H1 (cell line): ENCODE measurements at regions not wholly inside any gene's neighbourhood (a gene's known extent, or its start where the extent isn't known, plus 50 kb on each side); places are given as distances from the start of the nearest gene placed in this dataset.

Experiments used
- CTCF ChIA-PET: fragments of 300-600 bp; sonication (Branson Sonifier 250); formaldehyde crosslinking; loops from one replicate; lab custom pipeline; 2021; ENCODE audit not compliant: partially characterized antibody; lab: Charles Lee
- POLR2A ChIA-PET: fragments of 300-600 bp; sonication (Branson Sonifier 250); formaldehyde crosslinking; loops from one replicate; lab custom pipeline; 2021; ENCODE audit warnings: inconsistent platforms; ENCODE audit not compliant: partially characterized antibody; lab: Charles Lee
- DNase-seq, 2 experiments: peaks; one replicate each; pipeline versions ENCODE4 v3.0.0 to v3.0.0-alpha.2; 2010 to 2022; ENCODE audit warnings: low spot score in 2 of 2, low read depth in 1 of 2, mixed read lengths in 1 of 2
- FAIRE-seq: peaks from 2 replicates; lab custom pipeline; 2011; peaks lifted over from hg19 to GRCh38; lab: Jason Lieb, UNC
- H2AFZ ChIP-seq: 2 replicates; pipeline ENCODE4 v1.8.1; 2012; ENCODE audit warnings: low read length, inconsistent platforms
- H2AK5ac ChIP-seq: 2 replicates; pipeline ENCODE4 v1.6.1; 2013; ENCODE audit warnings: low read depth, low read length
- H2BK120ac ChIP-seq: replicated peaks from 2 replicates; pipeline ENCODE3; 2013; ENCODE audit warnings: low read depth, low read length, inconsistent platforms
- H2BK12ac ChIP-seq: 2 replicates; pipeline ENCODE4 v1.6.1; 2013; ENCODE audit warnings: low read depth, low read length
- H2BK15ac ChIP-seq: 2 replicates; pipeline ENCODE4 v1.6.1; 2013; ENCODE audit warnings: low read length
- H2BK20ac ChIP-seq: 2 replicates; pipeline ENCODE4 v1.6.1; 2013; ENCODE audit warnings: low read length
- H2BK5ac ChIP-seq: 2 replicates; pipeline ENCODE4 v1.6.1; 2013; ENCODE audit warnings: low read depth, low read length
- H3K14ac ChIP-seq: 2 replicates; pipeline ENCODE4 v1.6.1; 2013; ENCODE audit warnings: inconsistent platforms; ENCODE audit not compliant: insufficient read length
- H3K18ac ChIP-seq: 2 replicates; pipeline ENCODE4 v1.6.1; 2013; ENCODE audit warnings: low read length; ENCODE audit errors: extremely low read depth
- H3K23ac ChIP-seq: 2 replicates; pipeline ENCODE4 v1.6.1; 2013; ENCODE audit warnings: inconsistent platforms; ENCODE audit not compliant: insufficient read length
- H3K23me2 ChIP-seq: 2 replicates; pipeline ENCODE4 v1.6.1; 2013; ENCODE audit warnings: low read depth, low read length
- H3K27ac ChIP-seq: 2 replicates; pipeline ENCODE4 v1.6.1; 2011; ENCODE audit warnings: low read depth, low read length, inconsistent platforms
- H3K27me3 ChIP-seq, 4 experiments: replicated peaks in 1 of 4; 1 replicate in 1 of 4; 2 replicates in 3 of 4; pipeline versions ENCODE4 v1.6.1 to v1.8.1; 2011 to 2013; ENCODE audit warnings: low read length in 3 of 4, mild to moderate bottlenecking in 3 of 4, inconsistent platforms in 2 of 4, mixed read lengths in 2 of 4, moderate library complexity in 1 of 4; ENCODE audit not compliant: control insufficient read depth in 3 of 4, insufficient read depth in 3 of 4; ENCODE audit errors: extremely low read depth in 1 of 4
- H3K36me3 ChIP-seq, 4 experiments: 2 replicates each; pipeline versions ENCODE4 v1.6.1 to v1.8.1; 2011 to 2013; ENCODE audit warnings: mild to moderate bottlenecking in 4 of 4, low read length in 3 of 4, moderate library complexity in 2 of 4, control low read depth in 1 of 4, inconsistent platforms in 1 of 4; ENCODE audit not compliant: insufficient read depth in 4 of 4, control insufficient read depth in 2 of 4
- H3K4ac ChIP-seq: replicated peaks from 2 replicates; pipeline ENCODE3; 2013; ENCODE audit warnings: low read length, low read depth, mixed read lengths, inconsistent platforms; ENCODE audit not compliant: insufficient read length
- H3K4me1 ChIP-seq, 4 experiments: replicated peaks in 1 of 4; 1 replicate in 1 of 4; 2 replicates in 3 of 4; pipeline versions ENCODE4 v1.6.1 to v1.8.1; 2011 to 2013; ENCODE audit warnings: low read length in 3 of 4, inconsistent platforms in 2 of 4, mixed read lengths in 1 of 4; ENCODE audit not compliant: insufficient read depth in 4 of 4, control insufficient read depth in 3 of 4
- H3K4me2 ChIP-seq, 2 experiments: 2 replicates each; pipeline versions ENCODE4 v1.6.1 to v1.8.1; 2011 to 2013; ENCODE audit warnings: low read depth in 2 of 2, low read length in 2 of 2, control low read depth in 1 of 2, inconsistent platforms in 1 of 2, mild to moderate bottlenecking in 1 of 2; ENCODE audit not compliant: insufficient read depth in 1 of 2
- H3K4me3 ChIP-seq, 4 experiments: fragments of 200-600, 300-600 bp in 1 of 4; sonication (generic), shearing (Covaris generic), sonication (Bioruptor Twin) in 1 of 4; 2 replicates each; pipeline versions ENCODE4 v1.5.1 to v1.8.1; 2011 to 2016; ENCODE audit warnings: low read length in 4 of 4, low read depth in 3 of 4, control low read depth in 2 of 4, inconsistent platforms in 2 of 4, mild to moderate bottlenecking in 2 of 4, mixed read lengths in 1 of 4, moderate library complexity in 1 of 4; ENCODE audit not compliant: insufficient read depth in 2 of 4; ENCODE audit errors: extremely low read depth in 1 of 4
- H3K56ac ChIP-seq: replicated peaks from 2 replicates; pipeline ENCODE3; 2013; ENCODE audit warnings: low read depth, mild to moderate bottlenecking, mixed read lengths, low read length, inconsistent platforms; ENCODE audit not compliant: insufficient read length
- H3K79me1 ChIP-seq: 2 replicates; pipeline ENCODE4 v1.6.1; 2013; ENCODE audit warnings: low read depth, low read length, control low read depth
- H3K79me2 ChIP-seq, 2 experiments: 2 replicates each; pipeline versions ENCODE4 v1.6.1 to v1.8.1; 2012 to 2013; ENCODE audit warnings: low read length in 2 of 2, mild to moderate bottlenecking in 2 of 2, inconsistent platforms in 1 of 2; ENCODE audit not compliant: insufficient read depth in 2 of 2, control insufficient read depth in 1 of 2
- H3K9ac ChIP-seq, 4 experiments: replicated peaks in 1 of 4; 1 replicate in 1 of 4; 2 replicates in 3 of 4; pipeline versions ENCODE4 v1.6.1 to v1.8.1; 2011 to 2013; ENCODE audit warnings: low read depth in 3 of 4, low read length in 3 of 4, control low read depth in 2 of 4, mild to moderate bottlenecking in 2 of 4, moderate library complexity in 2 of 4, inconsistent platforms in 1 of 4; ENCODE audit errors: extremely low read depth in 1 of 4
- H3K9me3 ChIP-seq, 2 experiments: 2 replicates each; pipeline versions ENCODE4 v1.6.1 to v1.8.1; 2012 to 2013; ENCODE audit warnings: mild to moderate bottlenecking in 2 of 2, moderate library complexity in 2 of 2, control low read depth in 1 of 2, inconsistent platforms in 1 of 2, low read depth in 1 of 2, low read length in 1 of 2, mixed read lengths in 1 of 2; ENCODE audit not compliant: insufficient read depth in 2 of 2
- H4K20me1 ChIP-seq, 2 experiments: replicated peaks in 1 of 2; 2 replicates each; pipeline versions ENCODE3 to v1.8.1; 2011 to 2013; ENCODE audit warnings: inconsistent platforms in 2 of 2, low read length in 2 of 2, mild to moderate bottlenecking in 1 of 2; ENCODE audit not compliant: insufficient read depth in 2 of 2, control insufficient read depth in 1 of 2
- H4K5ac ChIP-seq: 2 replicates; pipeline ENCODE4 v1.6.1; 2013; ENCODE audit warnings: low read length, low read depth, mixed read lengths, inconsistent platforms; ENCODE audit not compliant: insufficient read length
- H4K8ac ChIP-seq: 2 replicates; pipeline ENCODE4 v1.8.0; 2013; ENCODE audit warnings: mild to moderate bottlenecking, moderate library complexity, low read length, inconsistent platforms; ENCODE audit not compliant: insufficient read depth; ENCODE audit errors: extremely low read depth
- H4K91ac ChIP-seq: replicated peaks from 2 replicates; pipeline ENCODE3; 2013; ENCODE audit warnings: low read length, mixed read lengths, inconsistent platforms; ENCODE audit not compliant: insufficient read length
- BCL11A ChIP-seq, 2 experiments: IDR thresholded peaks; one replicate each; pipeline ENCODE4 v1.6.1; 2011; ENCODE audit warnings: low read depth in 2 of 2, low read length in 2 of 2, mild to moderate bottlenecking in 2 of 2
- BRCA1 ChIP-seq: IDR thresholded peaks from 2 replicates; pipeline ENCODE4 v1.6.1; 2012; ENCODE audit warnings: low read depth, low read length, improper control_type of control experiment
- CHD1 ChIP-seq: IDR thresholded peaks from 2 replicates; pipeline ENCODE4 v1.6.1; 2012; ENCODE audit warnings: low read depth, low read length, improper control_type of control experiment
- EGR1 ChIP-seq: IDR thresholded peaks from 2 replicates; pipeline ENCODE4 v1.6.1; 2011; ENCODE audit warnings: low read depth, low read length, borderline replicate concordance
- EP300 ChIP-seq, 2 experiments: IDR thresholded peaks; 1 replicate in 1 of 2; 2 replicates in 1 of 2; pipeline ENCODE4 v1.6.1; 2011 to 2012; ENCODE audit warnings: low read depth in 2 of 2, low read length in 2 of 2, mild to moderate bottlenecking in 2 of 2, borderline replicate concordance in 1 of 2, inconsistent platforms in 1 of 2, moderate library complexity in 1 of 2
- GABPA ChIP-seq: IDR thresholded peaks from 2 replicates; pipeline ENCODE4 v1.6.1; 2011; ENCODE audit warnings: mild to moderate bottlenecking, low read length, moderate library complexity, borderline replicate concordance; ENCODE audit not compliant: insufficient read depth
- HDAC2 ChIP-seq, 2 experiments: fragments of 300-600 bp in 1 of 2; sonication (generic) in 1 of 2; IDR thresholded peaks; 2 replicates each; pipeline ENCODE4 v1.6.1; 2011 to 2012; ENCODE audit warnings: low read depth in 2 of 2, low read length in 2 of 2, mild to moderate bottlenecking in 2 of 2, moderate library complexity in 2 of 2, borderline replicate concordance in 1 of 2, inconsistent platforms in 1 of 2
- RFX5 ChIP-seq: IDR thresholded peaks from 2 replicates; pipeline ENCODE4 v1.6.1; 2011; ENCODE audit warnings: low read depth, low read length, improper control_type of control experiment, borderline replicate concordance
- SP2 ChIP-seq: IDR thresholded peaks from 2 replicates; pipeline ENCODE4 v1.6.1; 2012; ENCODE audit warnings: mild to moderate bottlenecking, low read length, inconsistent platforms
- SP4 ChIP-seq: IDR thresholded peaks from 2 replicates; pipeline ENCODE4 v1.6.1; 2012; ENCODE audit warnings: low read length, inconsistent platforms
- TEAD4 ChIP-seq: IDR thresholded peaks from 2 replicates; pipeline ENCODE4 v1.6.1; 2012; ENCODE audit warnings: low read depth, low read length, inconsistent platforms, mixed read lengths
- WGBS, 2 experiments: shearing (Covaris generic) in 1 of 2; methylation state at CpG; one replicate each; pipeline versions ENCODE4 v1.1.6 to v1.1.7; 2013 to 2015; ENCODE audit warnings: low lambda C conversion rate in 2 of 2, mixed read lengths in 2 of 2, inconsistent platforms in 1 of 2, low coverage in 1 of 2, missing lambda C conversion rate in 1 of 2; ENCODE audit not compliant: insufficient replicate concordance in 2 of 2, insufficient coverage in 1 of 2, insufficient read length in 1 of 2; ENCODE audit errors: extremely low coverage in 1 of 2, missing lambda C conversion rate in 1 of 2; 5-methylcytosine and 5-hydroxymethylcytosine counted together
- TF ChIP-seq, protein P1 (sequence below): IDR thresholded peaks from 2 replicates; pipeline ENCODE4 v1.6.1; 2012; ENCODE audit warnings: inconsistent platforms
- TF ChIP-seq, protein P2 (sequence below): IDR thresholded peaks from 2 replicates; pipeline ENCODE4 v1.6.1; 2012; ENCODE audit warnings: low read length, inconsistent platforms

DNA sequence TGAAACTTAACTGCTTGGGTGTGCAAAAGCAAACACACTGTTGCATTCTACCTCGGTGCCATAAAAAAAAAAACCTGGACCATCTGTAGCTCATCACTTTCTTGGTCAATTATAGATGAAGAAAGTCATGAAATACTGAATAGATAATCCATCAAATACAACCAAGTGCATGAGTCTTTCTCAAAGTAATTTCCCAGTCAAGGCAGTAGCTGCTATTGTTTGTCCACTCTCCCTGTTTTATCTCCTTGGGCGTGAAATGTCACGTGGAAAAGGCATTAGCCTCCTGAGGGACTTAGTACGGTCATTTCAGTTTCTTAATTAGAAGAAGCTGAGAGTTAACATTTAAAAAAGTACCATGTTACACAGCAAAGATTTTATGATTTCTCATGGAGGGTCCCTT lies 1697.9 kb downstream of the PCDH9 start:
- Histone ChIP-seq H4K8ac (no peak overlapping the region), H3K14ac (no peak overlapping the region), H3K79me1 (no peaks in the 10 kb centered on the region), H3K18ac (no peak overlapping the region), H2AFZ (no peak overlapping the region), H3K27me3 (no peaks in the 10 kb centered on the region), H3K23me2 (no peaks in the 10 kb centered on the region), H4K5ac (no peak overlapping the region), H3K9me3 (no peaks in the 10 kb centered on the region), H3K4ac (no peak overlapping the region), H2BK5ac (no peak overlapping the region), H2BK20ac (no peak overlapping the region), H3K4me1 (no peaks in the 10 kb centered on the region), H2BK120ac (no peak overlapping the region), H4K91ac (no peak overlapping the region), H3K4me2 (no peak overlapping the region), H3K27ac (no peak overlapping the region), H2BK15ac (no peak overlapping the region), H2BK12ac (no peak overlapping the region), H3K9ac (no peak overlapping the region), H3K36me3 (no peaks in the 10 kb centered on the region), H3K4me3 (no peak overlapping the region), H3K56ac (no peak overlapping the region), H3K79me2 (no peaks in the 10 kb centered on the region), H2AK5ac (no peak overlapping the region), H4K20me1 (no peaks in the 10 kb centered on the region), H3K23ac (no peak overlapping the region)
- 92% methylated on average over 4 of the region's 4 CpGs; no CpG with 5 or more reads in 1 of the 2 experiments for WGBS, 2 experiments
- FAIRE-seq (no peak), DNase-seq (no peak)
- CTCF ChIA-PET = no interaction called here
- POLR2A ChIA-PET = no interaction called here
- TF ChIP-seq TEAD4 (no peak), EP300 (IDR thresholded peaks at IDR 0.05; ENCODE audit: borderline replicate concordance in 1 of 2, low read depth in 2 of 2, low read length in 2 of 2) (no peak), RFX5 (no peak), GABPA (no peak), SP2 (no peak), BRCA1 (no peak), CHD1 (no peak), SP4 (no peak), EGR1 (no peak), HDAC2 (IDR thresholded peaks at IDR 0.05; ENCODE audit: borderline replicate concordance in 1 of 2, low read depth in 2 of 2, low read length in 2 of 2) (no peak), BCL11A (IDR thresholded peaks at IDR 0.05; ENCODE audit: low read depth in 2 of 2, low read length in 2 of 2) (no peak)
- TF ChIP-seq, protein P1, sequence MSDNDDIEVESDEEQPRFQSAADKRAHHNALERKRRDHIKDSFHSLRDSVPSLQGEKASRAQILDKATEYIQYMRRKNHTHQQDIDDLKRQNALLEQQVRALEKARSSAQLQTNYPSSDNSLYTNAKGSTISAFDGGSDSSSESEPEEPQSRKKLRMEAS = no peak
- TF ChIP-seq, protein P2, sequence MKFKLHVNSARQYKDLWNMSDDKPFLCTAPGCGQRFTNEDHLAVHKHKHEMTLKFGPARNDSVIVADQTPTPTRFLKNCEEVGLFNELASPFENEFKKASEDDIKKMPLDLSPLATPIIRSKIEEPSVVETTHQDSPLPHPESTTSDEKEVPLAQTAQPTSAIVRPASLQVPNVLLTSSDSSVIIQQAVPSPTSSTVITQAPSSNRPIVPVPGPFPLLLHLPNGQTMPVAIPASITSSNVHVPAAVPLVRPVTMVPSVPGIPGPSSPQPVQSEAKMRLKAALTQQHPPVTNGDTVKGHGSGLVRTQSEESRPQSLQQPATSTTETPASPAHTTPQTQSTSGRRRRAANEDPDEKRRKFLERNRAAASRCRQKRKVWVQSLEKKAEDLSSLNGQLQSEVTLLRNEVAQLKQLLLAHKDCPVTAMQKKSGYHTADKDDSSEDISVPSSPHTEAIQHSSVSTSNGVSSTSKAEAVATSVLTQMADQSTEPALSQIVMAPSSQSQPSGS = no peak
